HG03469 (cell line): ENCODE measurements at regions not wholly inside any gene's neighbourhood (a gene's known extent, or its start where the extent isn't known, plus 50 kb on each side); places are given as distances from the start of the nearest gene placed in this dataset.
A peak's percentile ranks its signal among the peaks of the same experiment; 100 is the strongest.
"Not testable (repeated sequence)": the region's sequence is repeated elsewhere in the genome, so short reads cannot be mapped to it uniquely, and the experiment has no call there.

Source experiments
- ATAC-seq: cut with Tn5 transposase; IDR thresholded peaks from one replicate; pipeline ENCODE4 v1.9.1; 2021; ENCODE audit warnings: mild to moderate bottlenecking, moderate library complexity, moderate number of reproducible peaks; ENCODE audit not compliant: unreplicated experiment

- no peak for ATAC-seq
Measured at GRCh38 chr9:71514344-71514975, 253.9 kb downstream of the CEMIP2 start.

- no peak for ATAC-seq
Measured at GRCh38 chr9:71509054-71509453, 259.3 kb downstream of the CEMIP2 start.

GRCh38 chr9:71508141-71508540 lies 260.2 kb downstream of the CEMIP2 start:
- ATAC-seq = not testable (repeated sequence)

GRCh38 chr9:71506821-71507220 lies 261.5 kb downstream of the CEMIP2 start:
- no peak for ATAC-seq

GRCh38 chr9:71504636-71505035 lies 263.7 kb downstream of the CEMIP2 start:
- ATAC-seq = no peak

- no peak for ATAC-seq
Measured at GRCh38 chr9:71498691-71499090, 269.6 kb downstream of the CEMIP2 start.

GRCh38 chr9:71490810-71491209 lies 277.5 kb downstream of the CEMIP2 start:
- ATAC-seq = no peak

- ATAC-seq = no peak
Measured at GRCh38 chr9:71487061-71487460, 281.3 kb downstream of the CEMIP2 start.

GRCh38 chr9:71485326-71485725 lies 283.0 kb downstream of the CEMIP2 start:
- ATAC-seq = no peak

GRCh38 chr9:71483436-71483835 lies 284.9 kb downstream of the CEMIP2 start:
- ATAC-seq = peak; percentile 59

GRCh38 chr9:71479621-71480020 lies 288.7 kb downstream of the CEMIP2 start:
- ATAC-seq = no peak

GRCh38 chr9:71472400-71472799 lies 295.9 kb downstream of the CEMIP2 start:
- ATAC-seq = no peak

- ATAC-seq = no peak
Measured at GRCh38 chr9:71465392-71465791, 302.9 kb downstream of the CEMIP2 start.

- ATAC-seq = no peak
Measured at GRCh38 chr9:71459082-71459481, 309.2 kb downstream of the CEMIP2 start.

GRCh38 chr9:71446473-71447411 lies 321.6 kb downstream of the CEMIP2 start:
- peak; percentile 42 for ATAC-seq

- ATAC-seq = no peak
Measured at GRCh38 chr9:71446106-71446472, 322.2 kb downstream of the CEMIP2 start.

- no peak for ATAC-seq
Measured at GRCh38 chr9:71442937-71443336, 321.5 kb upstream of the TRPM3 start.

- ATAC-seq = no peak
Measured at GRCh38 chr9:71441266-71441665, 319.8 kb upstream of the TRPM3 start.

GRCh38 chr9:71431931-71432330 lies 310.5 kb upstream of the TRPM3 start:
- no peak for ATAC-seq

GRCh38 chr9:71407341-71407740 lies 285.9 kb upstream of the TRPM3 start:
- ATAC-seq = not testable (repeated sequence)

GRCh38 chr9:71403106-71403505 lies 281.7 kb upstream of the TRPM3 start:
- ATAC-seq = no peak

GRCh38 chr9:71393005-71393404 lies 271.6 kb upstream of the TRPM3 start:
- no peak for ATAC-seq
